SJSA1 (cell line): ENCODE measurements at regions not wholly inside any gene's neighbourhood (a gene's known extent, or its start where the extent isn't known, plus 50 kb on each side); places are given as distances from the start of the nearest gene placed in this dataset.

Source experiments
- DNase-seq, 2 experiments: peaks; one replicate each; pipeline ENCODE4 v3.0.0-alpha.2; 2015 to 2020; ENCODE audit warnings: low spot score in 2 of 2, low read depth in 1 of 2
- H3K27ac ChIP-seq: fragments of 250-450 bp; sonication (Bioruptor Pico); 2 replicates; pipeline ENCODE4 v1.5.1; 2020; ENCODE audit warnings: mild to moderate bottlenecking, moderate library complexity
- H3K27me3 ChIP-seq: fragments of 250-450 bp; sonication (Bioruptor Pico); replicated peaks from 2 replicates; pipeline ENCODE4 v1.5.1; 2020; ENCODE audit warnings: mild to moderate bottlenecking, moderate library complexity
- H3K36me3 ChIP-seq: fragments of 250-450 bp; sonication (Bioruptor Pico); 2 replicates; pipeline ENCODE4 v1.5.1; 2020; ENCODE audit warnings: mild to moderate bottlenecking
- H3K4me1 ChIP-seq: fragments of 250-450 bp; sonication (Bioruptor Pico); replicated peaks from 2 replicates; pipeline ENCODE4 v1.6.1; 2021; ENCODE audit warnings: mild to moderate bottlenecking
- H3K4me3 ChIP-seq: fragments of 250-450 bp; sonication (Bioruptor Pico); 2 replicates; pipeline ENCODE4 v1.5.1; 2020; ENCODE audit warnings: mild to moderate bottlenecking
- H3K9me3 ChIP-seq: fragments of 250-450 bp; sonication (Bioruptor Pico); replicated peaks from 2 replicates; pipeline ENCODE4 v1.5.1; 2020; ENCODE audit warnings: mild to moderate bottlenecking

DNA sequence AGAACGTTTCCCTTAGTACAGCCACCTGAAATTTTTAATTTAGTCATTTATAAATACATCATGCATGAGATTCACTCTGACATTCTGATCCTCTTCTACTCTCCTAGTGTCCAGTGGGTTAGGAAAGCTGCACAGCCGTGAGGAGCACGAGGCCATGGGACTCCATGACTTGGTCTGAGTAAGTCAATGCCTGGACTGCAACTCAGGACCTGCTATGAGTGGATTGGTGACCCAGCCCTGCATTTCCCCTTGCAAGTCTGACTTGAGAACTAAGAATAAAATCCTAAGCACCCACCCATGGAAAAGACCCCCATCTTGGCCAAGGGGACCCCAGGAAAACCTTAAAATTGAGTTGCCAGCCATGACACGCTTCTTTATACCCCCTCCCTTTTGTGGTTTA, 237.6 kb upstream of the HDAC4 start:
- no peaks in the 10 kb centered on the region for H3K9me3 ChIP-seq
- DNase-seq = no peak
- no peaks in the 10 kb centered on the region for H3K27me3 ChIP-seq
- no peaks in the 10 kb centered on the region for H3K36me3 ChIP-seq
- no peak overlapping the region for H3K4me3 ChIP-seq
- no peaks in the 10 kb centered on the region for H3K4me1 ChIP-seq
- no peak overlapping the region for H3K27ac ChIP-seq

DNA sequence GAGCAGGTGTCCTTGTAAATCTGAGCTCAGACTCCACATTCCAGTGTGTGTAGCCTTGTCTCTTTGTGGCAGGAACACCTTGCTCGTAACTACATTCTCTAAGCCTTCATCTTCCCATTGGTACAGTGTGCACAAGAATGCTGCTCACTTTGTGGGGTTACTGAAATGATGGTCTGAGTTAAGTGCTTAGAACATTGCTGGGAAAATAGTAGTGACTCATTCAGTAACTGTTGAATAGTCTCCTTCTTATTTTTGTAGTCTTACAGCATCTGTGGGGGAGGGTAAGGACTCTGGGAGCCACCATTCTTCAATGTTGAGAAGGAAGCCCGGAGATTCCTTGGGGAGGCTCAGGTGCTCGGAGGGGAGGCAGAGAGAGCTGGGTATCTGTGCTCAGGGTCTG, 236.0 kb upstream of the HDAC4 start:
- no peak for DNase-seq
- no peak overlapping the region for H3K27ac ChIP-seq
- H3K9me3 ChIP-seq = no peaks in the 10 kb centered on the region
- H3K27me3 ChIP-seq = no peaks in the 10 kb centered on the region
- H3K36me3 ChIP-seq = no peaks in the 10 kb centered on the region
- H3K4me1 ChIP-seq = no peaks in the 10 kb centered on the region
- no peak overlapping the region for H3K4me3 ChIP-seq

DNA sequence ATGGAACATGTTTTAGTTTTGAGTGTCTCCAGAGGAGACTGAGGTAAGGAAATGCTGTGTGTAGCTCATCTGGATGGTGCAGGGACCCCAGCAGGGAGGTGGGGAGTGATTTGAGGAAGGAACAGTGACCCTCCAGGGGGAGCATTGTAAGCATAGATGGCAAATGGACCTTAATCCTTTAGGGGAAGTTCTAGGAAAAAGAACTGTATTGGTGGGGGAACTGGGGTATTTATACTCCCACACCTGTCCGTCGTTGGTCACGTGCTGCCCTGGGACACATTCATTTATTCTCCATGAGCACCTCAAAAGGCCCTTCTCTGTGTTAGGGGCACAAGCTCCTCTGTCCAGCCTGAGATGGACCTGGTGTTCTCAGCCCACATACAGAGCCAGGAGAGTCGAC, 233.9 kb upstream of the HDAC4 start:
- no peak for DNase-seq
- Histone ChIP-seq H3K36me3 (no peaks in the 10 kb centered on the region), H3K9me3 (no peaks in the 10 kb centered on the region), H3K4me3 (no peak overlapping the region), H3K4me1 (no peaks in the 10 kb centered on the region), H3K27me3 (no peaks in the 10 kb centered on the region), H3K27ac (no peak overlapping the region)

DNA sequence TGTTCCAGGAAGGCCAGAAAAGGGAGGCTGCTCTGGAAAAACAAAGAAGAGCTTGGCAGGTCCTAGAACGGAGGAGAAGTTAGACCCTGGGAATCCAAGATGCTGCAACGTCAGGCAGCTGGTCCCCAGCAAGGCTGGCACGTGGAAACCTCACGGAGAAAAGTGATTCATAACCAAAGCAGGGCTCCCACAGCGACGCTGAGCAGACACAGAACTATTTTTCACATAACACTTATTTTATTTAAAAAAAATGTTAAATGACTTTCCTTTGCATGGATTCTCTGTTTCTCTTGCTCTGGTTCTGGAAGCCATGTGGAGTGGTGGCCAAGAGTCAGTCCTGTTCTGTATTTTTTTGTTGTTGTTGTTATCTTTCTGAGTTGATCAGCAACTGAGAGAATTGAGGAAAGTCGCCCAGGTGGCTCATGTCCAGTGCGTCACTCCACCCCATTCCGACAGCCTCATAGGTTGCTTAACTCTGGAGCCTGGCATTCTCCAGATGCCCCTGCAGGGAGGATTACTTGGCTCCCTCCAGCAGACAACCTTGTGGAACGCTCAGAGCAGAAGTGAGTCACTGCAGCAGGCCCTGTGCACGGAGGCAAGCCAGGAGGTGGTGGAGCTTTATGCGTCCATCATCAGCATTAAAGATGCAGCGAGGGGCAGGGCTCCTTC, 229.9 kb upstream of the HDAC4 start:
- H3K36me3 ChIP-seq = no peaks in the 10 kb centered on the region
- no peak overlapping the region for H3K27ac ChIP-seq
- no peaks in the 10 kb centered on the region for H3K9me3 ChIP-seq
- H3K27me3 ChIP-seq = peaks cover 4% of the 10 kb centered on the region; the same call in 1 of the 2 replicates
- no peak overlapping the region for H3K4me3 ChIP-seq
- no peaks in the 10 kb centered on the region for H3K4me1 ChIP-seq
- no peak for DNase-seq

DNA sequence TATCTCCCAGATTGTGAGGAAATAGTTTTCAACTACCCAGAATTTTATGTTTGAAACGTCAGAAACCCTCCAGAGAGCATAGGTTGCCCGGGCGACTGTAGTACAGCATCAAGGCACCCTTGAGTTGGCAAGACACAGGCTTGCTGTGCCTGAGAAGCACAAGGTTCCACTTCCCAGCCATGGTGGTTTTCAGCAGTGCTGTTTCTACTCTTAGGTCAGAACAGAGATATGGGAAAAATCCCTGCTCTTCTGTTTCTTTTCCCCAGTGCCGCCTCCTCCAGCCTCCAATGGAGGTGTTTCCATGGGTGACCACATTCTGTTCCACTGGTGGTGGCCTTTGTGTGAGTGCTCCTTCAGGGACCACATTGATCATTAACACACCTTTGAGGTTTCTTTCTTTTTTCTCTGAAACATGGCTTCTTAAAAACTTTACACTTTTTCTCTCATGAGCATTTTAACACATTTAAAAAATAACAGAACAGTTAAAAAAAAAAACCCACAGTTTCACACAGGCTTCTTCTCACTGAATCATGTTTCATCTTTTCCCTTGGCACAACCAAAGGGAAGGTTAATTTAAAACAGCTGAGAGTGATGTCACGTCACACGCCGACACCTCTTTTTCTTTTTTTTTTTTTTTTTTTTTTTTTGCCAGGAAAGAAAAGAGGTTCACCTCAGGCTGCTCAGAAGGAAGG, 229.3 kb upstream of the HDAC4 start:
- no peak overlapping the region for H3K4me3 ChIP-seq
- no peaks in the 10 kb centered on the region for H3K36me3 ChIP-seq
- peaks cover 4% of the 10 kb centered on the region; the same call in 1 of the 2 replicates for H3K27me3 ChIP-seq
- H3K27ac ChIP-seq = no peak overlapping the region
- no peaks in the 10 kb centered on the region for H3K4me1 ChIP-seq
- DNase-seq = no peak
- no peaks in the 10 kb centered on the region for H3K9me3 ChIP-seq

DNA sequence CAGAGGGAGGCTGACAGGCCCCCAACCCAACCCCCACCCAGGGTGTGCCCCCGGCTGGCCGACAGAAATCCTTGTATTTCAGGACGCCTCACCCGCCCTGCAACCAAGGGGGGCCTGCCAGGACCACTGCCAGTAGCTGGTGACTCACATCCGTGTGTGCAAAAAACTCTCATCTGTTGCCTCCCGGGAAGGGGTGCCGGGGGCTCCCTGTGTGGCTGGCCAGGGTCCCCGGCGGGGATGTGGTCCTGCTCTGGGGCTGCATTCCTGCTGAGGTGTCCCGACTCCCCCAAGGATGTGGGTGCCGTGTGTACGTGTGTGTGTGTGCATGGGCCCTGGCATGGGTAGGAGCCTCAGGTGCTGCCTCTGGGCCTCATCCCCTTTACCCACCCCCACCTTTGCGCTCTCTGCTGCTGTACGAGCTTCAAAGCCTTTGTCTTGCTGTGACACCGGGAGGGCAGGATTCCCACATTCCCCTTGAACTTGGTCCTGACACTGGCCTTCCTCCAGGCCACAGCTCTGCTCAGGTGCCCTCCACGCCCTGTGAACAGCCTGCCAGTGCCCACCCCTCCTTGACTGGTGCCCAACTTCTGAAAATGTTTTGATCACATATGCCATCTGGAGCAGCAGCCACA, 226.3 kb upstream of the HDAC4 start:
- Histone ChIP-seq H3K4me1 (no peaks in the 10 kb centered on the region), H3K9me3 (no peaks in the 10 kb centered on the region), H3K27me3 (peaks cover 4% of the 10 kb centered on the region; the same call in 1 of the 2 replicates), H3K36me3 (no peaks in the 10 kb centered on the region), H3K4me3 (no peak overlapping the region), H3K27ac (no peak overlapping the region)
- DNase-seq = no peak

DNA sequence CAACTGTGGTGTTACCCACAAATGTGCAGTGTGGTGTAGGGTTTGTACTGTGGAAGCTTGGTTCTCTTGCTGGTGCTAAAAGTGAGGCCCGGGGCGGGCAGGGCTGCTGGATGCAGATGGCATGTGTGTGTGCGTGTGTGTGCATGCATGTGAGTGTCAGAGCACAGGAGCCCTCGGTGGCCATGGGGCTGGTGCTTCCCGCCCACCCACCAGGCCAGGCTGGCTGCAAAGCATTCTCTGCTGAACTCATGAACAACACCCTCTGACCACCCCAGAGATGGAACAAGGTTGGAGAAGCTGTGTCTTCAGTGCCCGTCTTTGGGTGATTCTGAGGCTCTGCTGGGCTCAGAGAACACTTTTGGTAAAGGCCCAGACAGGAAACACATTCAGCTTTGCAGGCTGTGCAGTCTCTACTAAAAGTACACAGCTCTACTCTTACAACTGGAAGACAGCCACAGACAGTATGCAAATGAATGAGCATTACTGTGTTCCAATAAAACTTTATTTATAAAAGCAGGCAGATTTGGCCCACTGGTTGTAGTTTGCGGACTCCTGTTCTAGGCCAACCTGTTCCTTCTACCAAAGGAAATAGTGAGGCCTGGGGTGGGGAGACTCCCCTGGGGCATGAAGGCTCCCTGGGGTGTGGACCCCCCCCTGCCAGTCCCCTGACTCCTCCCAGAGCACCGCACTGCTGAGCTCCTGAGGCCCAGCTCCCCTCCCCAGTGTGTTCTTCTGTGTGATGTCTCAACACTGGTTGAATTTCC, 225.3 kb upstream of the HDAC4 start:
- Histone ChIP-seq H3K27ac (no peak overlapping the region), H3K9me3 (no peaks in the 10 kb centered on the region)

DNA sequence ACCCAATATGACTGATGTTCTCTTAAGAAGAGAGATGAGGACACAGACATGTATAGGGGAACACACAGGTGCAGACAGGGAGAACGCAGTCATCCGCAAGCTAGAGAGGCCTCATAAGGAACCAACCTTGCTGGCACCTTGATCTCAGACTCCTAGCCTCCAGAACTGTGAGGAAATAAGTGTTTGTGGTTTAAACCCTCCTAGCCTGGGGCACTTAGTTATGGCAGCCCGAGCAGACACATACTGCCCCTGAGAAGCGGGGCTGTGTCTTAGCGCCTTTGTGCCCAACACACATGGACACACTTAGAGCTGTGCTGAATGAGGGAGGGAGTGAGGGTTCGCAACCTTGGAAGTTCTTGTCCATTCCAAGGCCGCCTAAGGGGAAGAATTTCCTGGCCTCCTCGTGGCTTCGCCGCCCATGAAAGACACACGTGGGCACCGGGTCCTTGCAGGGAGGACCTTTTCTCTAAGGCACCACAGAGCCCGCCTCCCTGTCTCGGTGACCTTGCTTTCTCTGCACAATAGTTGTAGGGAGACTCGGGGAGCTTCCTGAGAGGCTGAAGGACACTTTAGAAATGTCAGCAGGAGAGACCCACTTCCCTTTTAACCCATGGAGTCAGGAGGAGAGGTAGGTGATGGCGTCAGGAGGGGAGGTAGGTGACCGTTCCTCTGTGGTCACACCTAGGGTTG, 224.5 kb upstream of the HDAC4 start:
- H3K36me3 ChIP-seq = no peaks in the 10 kb centered on the region
- H3K27me3 ChIP-seq = peaks cover 4% of the 10 kb centered on the region; the same call in 1 of the 2 replicates
- H3K4me3 ChIP-seq = no peak overlapping the region
- no peaks in the 10 kb centered on the region for H3K9me3 ChIP-seq
- H3K27ac ChIP-seq = no peak overlapping the region
- peak in 1 of 2 experiments; percentile 22 for DNase-seq
- no peaks in the 10 kb centered on the region for H3K4me1 ChIP-seq

More for the DNA sequence above, 225.3 kb upstream of the HDAC4 start:
- Histone ChIP-seq H3K4me3 (no peak overlapping the region), H3K27me3 (peaks cover 4% of the 10 kb centered on the region; the same call in 1 of the 2 replicates), H3K4me1 (no peaks in the 10 kb centered on the region), H3K36me3 (no peaks in the 10 kb centered on the region)
- DNase-seq = no peak

DNA sequence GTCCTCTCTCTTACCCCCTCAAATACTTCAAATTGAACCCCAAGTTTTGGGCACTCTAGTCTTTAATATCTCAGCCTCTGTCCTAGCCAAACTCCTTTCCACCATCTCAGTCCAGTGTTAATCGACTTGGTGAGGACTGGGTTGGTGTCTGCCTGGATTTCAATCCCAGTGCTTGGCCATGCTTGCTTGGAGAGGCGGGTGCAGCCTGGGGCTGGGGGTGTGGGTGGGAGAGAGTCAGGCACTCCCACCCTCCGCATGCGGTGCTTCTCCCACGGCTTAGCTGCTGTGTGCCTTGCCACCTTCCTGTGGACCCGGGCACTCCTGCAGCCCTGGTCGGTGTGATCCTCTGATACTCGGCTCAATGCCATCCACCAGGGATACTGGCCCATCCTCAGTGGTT, 220.8 kb upstream of the HDAC4 start:
- Histone ChIP-seq H3K36me3 (no peaks in the 10 kb centered on the region), H3K4me1 (no peaks in the 10 kb centered on the region), H3K4me3 (no peak overlapping the region), H3K27ac (no peak overlapping the region), H3K27me3 (peaks cover 4% of the 10 kb centered on the region; the same call in 1 of the 2 replicates), H3K9me3 (no peaks in the 10 kb centered on the region)
- peak in 1 of 2 experiments; percentile 26 for DNase-seq

DNA sequence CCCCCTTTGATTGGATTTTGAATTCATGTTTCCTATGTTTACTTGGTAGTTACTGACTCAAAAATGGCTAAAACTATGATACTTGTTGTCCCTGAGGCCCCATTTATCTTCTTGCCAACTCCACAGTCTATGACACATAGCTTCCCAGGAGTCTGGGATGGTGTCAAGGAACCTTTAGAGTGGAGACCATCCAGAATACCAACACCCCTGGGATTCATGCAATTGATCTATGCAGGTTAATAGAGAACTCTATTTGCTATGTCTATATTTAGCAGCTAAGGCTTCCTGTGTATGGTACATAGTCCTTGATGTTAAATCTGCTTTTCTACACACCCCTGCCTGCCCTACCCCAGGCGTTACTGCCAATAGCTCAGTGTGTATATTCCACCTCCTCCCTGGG, 218.5 kb upstream of the HDAC4 start:
- DNase-seq = no peak
- no peak overlapping the region for H3K4me3 ChIP-seq
- no peaks in the 10 kb centered on the region for H3K36me3 ChIP-seq
- no peak overlapping the region for H3K27ac ChIP-seq
- no peaks in the 10 kb centered on the region for H3K4me1 ChIP-seq
- H3K9me3 ChIP-seq = no peaks in the 10 kb centered on the region
- no peaks in the 10 kb centered on the region for H3K27me3 ChIP-seq

DNA sequence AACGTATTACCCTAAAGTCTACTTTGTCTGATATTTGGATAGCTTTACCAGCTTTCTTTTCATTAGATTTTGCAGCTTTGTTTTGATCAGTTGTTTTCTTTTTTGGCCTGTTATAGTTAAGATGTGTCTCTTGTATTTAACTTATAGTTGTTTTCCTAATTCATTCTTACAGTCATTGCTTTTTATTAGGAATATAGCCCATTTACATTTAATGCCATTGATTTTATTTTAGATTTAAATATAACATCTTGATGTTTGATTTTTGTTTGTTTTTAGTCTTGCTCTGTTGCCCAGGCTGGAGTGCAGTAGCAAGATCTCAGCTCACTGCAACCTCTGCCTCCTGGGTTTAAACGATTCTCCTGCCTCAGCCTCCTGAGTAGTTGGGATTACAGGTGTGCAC, 215.9 kb upstream of the HDAC4 start:
- no peak for DNase-seq
- Histone ChIP-seq H3K27me3 (no peaks in the 10 kb centered on the region), H3K9me3 (no peaks in the 10 kb centered on the region), H3K27ac (no peak overlapping the region), H3K36me3 (no peaks in the 10 kb centered on the region), H3K4me3 (no peak overlapping the region), H3K4me1 (no peaks in the 10 kb centered on the region)

DNA sequence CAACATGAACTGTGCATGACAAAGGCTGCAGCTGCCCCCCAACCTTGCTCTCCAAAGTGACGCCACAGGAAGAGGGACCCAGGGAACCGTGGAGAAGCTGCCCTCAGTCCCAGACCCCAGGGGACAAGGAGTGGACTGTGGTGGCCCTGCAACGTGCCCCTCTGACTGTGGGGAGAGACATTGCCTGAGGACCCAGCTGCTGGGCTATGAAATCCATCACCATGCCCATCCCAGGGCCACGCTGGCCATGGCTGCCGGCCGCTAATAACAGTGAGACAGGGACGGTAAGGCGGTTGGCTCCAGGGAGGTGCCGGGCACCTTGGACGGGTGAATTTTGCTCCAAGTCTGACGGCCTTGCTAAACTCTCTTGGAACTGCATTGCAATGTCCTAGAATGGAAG, 211.3 kb upstream of the HDAC4 start:
- DNase-seq = peak in 1 of 2 experiments; percentile 35
- Histone ChIP-seq H3K9me3 (no peaks in the 10 kb centered on the region), H3K4me3 (no peak overlapping the region), H3K27me3 (no peaks in the 10 kb centered on the region; the same call in 1 of the 2 replicates), H3K36me3 (no peaks in the 10 kb centered on the region), H3K27ac (no peak overlapping the region), H3K4me1 (no peaks in the 10 kb centered on the region)

DNA sequence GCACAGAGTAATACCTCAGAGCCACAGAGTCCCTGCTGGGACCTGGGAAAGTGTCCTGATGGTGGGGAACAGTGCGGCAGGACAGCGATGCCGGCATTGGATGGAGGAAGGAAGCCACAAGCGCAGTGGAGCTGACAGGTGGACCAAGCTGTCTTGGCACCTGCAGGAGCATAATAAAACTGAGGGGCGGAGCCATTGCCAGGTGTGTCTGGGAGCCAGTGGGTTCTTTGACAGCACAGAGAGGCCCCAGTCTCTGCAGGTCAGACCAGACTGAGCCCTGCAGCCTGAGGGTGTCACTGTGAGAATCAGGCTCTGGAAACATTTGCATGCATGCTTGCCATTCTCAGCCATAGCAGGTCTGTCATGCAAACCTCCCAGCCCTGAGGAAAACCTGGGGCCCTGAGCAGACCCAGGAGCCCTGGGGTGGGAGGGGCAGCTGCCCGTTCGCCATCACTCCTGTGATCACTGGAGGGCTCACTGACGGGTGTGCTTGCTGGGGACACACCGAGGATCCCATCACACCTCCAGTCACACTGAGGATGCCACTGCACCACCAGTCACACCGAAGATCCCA, 210.5 kb upstream of the HDAC4 start:
- no peak overlapping the region for H3K27ac ChIP-seq
- no peak overlapping the region for H3K4me3 ChIP-seq
- H3K9me3 ChIP-seq = no peaks in the 10 kb centered on the region
- no peaks in the 10 kb centered on the region for H3K36me3 ChIP-seq
- H3K4me1 ChIP-seq = no peaks in the 10 kb centered on the region
- peak in 1 of 2 experiments; percentile 32 for DNase-seq
- no peaks in the 10 kb centered on the region; the same call in 1 of the 2 replicates for H3K27me3 ChIP-seq
